Adrenal gland (tissue), 5 donors: ENCODE measurements at regions not wholly inside any gene's neighbourhood (a gene's known extent, or its start where the extent isn't known, plus 50 kb on each side); places are given as distances from the start of the nearest gene placed in this dataset.

ENCODE experiments used
- CTCF ChIP-seq, 6 experiments: fragments of 450-650 bp in 4 of 6; fragments of 200-600 bp in 2 of 6; sonication (generic) in 1 of 6; IDR thresholded peaks; 1 replicate in 5 of 6; 2 replicates in 1 of 6; pipeline versions ENCODE4 v1.5.1 to v1.8.0; 2016 to 2021; ENCODE audit warnings: antibody characterized with exemption in 6 of 6, mild to moderate bottlenecking in 2 of 6, moderate library complexity in 1 of 6
- POLR2A ChIP-seq, 2 donors: fragments of 450-650 bp; IDR thresholded peaks; one replicate each; pipeline ENCODE4 v1.6.1; 2017; ENCODE audit warnings: antibody characterized with exemption in 2 of 2, mild to moderate bottlenecking in 2 of 2, moderate library complexity in 1 of 2
- donor health status: DM: no; HTN: no; CAD: no.

GRCh38 chr2:62296034-62296831, 100.3 kb downstream of the B3GNT2 start:
- TF ChIP-seq CTCF (IDR thresholded peaks at IDR 0.05) (no peak), POLR2A (IDR thresholded peaks at IDR 0.05) (no peak)
